H9 (cell line): ENCODE measurements at regions not wholly inside any gene's neighbourhood (a gene's known extent, or its start where the extent isn't known, plus 50 kb on each side); places are given as distances from the start of the nearest gene placed in this dataset.

ENCODE experiments used
- DNase-seq: peaks from one replicate; pipeline ENCODE4 v3.0.0-alpha.2; 2017
- H2AFZ ChIP-seq: one replicate; pipeline ENCODE4 v1.6.1; 2013; ENCODE audit warnings: mild to moderate bottlenecking, low read length, control low read depth, moderate library complexity
- H2AK5ac ChIP-seq: 2 replicates; pipeline ENCODE4 v1.6.1; 2013; ENCODE audit warnings: low read length, control low read depth, mixed read lengths; ENCODE audit not compliant: insufficient read length
- H2BK120ac ChIP-seq: one replicate; pipeline ENCODE4 v1.6.1; 2013; ENCODE audit warnings: low read depth, mild to moderate bottlenecking, low read length, control low read depth, inconsistent platforms; ENCODE audit not compliant: poor library complexity, severe bottlenecking
- H2BK12ac ChIP-seq: 2 replicates; pipeline ENCODE4 v1.6.1; 2013; ENCODE audit warnings: low read length, control low read depth, mixed read lengths, low read depth; ENCODE audit not compliant: insufficient read length
- H2BK15ac ChIP-seq: 2 replicates; pipeline ENCODE4 v1.6.1; 2013; ENCODE audit warnings: low read depth, low read length, control low read depth
- H2BK20ac ChIP-seq: one replicate; pipeline ENCODE4 v1.6.1; 2013; ENCODE audit warnings: low read depth, mild to moderate bottlenecking, low read length, control low read depth, inconsistent platforms; ENCODE audit not compliant: poor library complexity, severe bottlenecking
- H2BK5ac ChIP-seq: 2 replicates; pipeline ENCODE4 v1.6.1; 2013; ENCODE audit warnings: low read length, control low read depth, mixed read lengths; ENCODE audit not compliant: insufficient read length
- H3K14ac ChIP-seq: 2 replicates; pipeline ENCODE4 v1.6.1; 2013; ENCODE audit warnings: low read length, control low read depth; ENCODE audit not compliant: insufficient read depth
- H3K18ac ChIP-seq: 2 replicates; pipeline ENCODE4 v1.6.1; 2013; ENCODE audit warnings: low read depth, mild to moderate bottlenecking, mixed read lengths, low read length, control low read depth; ENCODE audit not compliant: insufficient read length
- H3K23ac ChIP-seq: 2 replicates; pipeline ENCODE4 v1.6.1; 2013; ENCODE audit warnings: low read length, control low read depth, mixed read lengths, low read depth; ENCODE audit not compliant: insufficient read length
- H3K23me2 ChIP-seq: 2 replicates; pipeline ENCODE4 v1.6.1; 2013; ENCODE audit warnings: low read depth, mild to moderate bottlenecking, mixed read lengths, low read length, control low read depth; ENCODE audit not compliant: insufficient read length, poor library complexity, severe bottlenecking
- H3K27ac ChIP-seq: 2 replicates; pipeline ENCODE4 v1.5.1; 2013; ENCODE audit warnings: low read length, control low read depth, mixed read lengths, low read depth; ENCODE audit not compliant: insufficient read length
- H3K27me3 ChIP-seq: 2 replicates; pipeline ENCODE4 v1.6.1; 2013; ENCODE audit warnings: low read length, control low read depth, inconsistent platforms; ENCODE audit not compliant: insufficient read depth
- H3K4ac ChIP-seq: 2 replicates; pipeline ENCODE4 v1.6.1; 2013; ENCODE audit warnings: low read depth, mild to moderate bottlenecking, control low read depth, inconsistent platforms, low read length, moderate library complexity
- H3K4me1 ChIP-seq: 2 replicates; pipeline ENCODE4 v1.6.1; 2013; ENCODE audit warnings: low read length, control low read depth, inconsistent platforms; ENCODE audit not compliant: insufficient read depth
- H3K4me2 ChIP-seq: 2 replicates; pipeline ENCODE4 v1.6.1; 2013; ENCODE audit warnings: low read length, control low read depth, mixed read lengths; ENCODE audit not compliant: insufficient read length, insufficient read depth
- H3K56ac ChIP-seq: 2 replicates; pipeline ENCODE4 v1.6.1; 2013; ENCODE audit warnings: low read depth, mild to moderate bottlenecking, mixed read lengths, low read length, control low read depth; ENCODE audit not compliant: insufficient read length
- H3K79me1 ChIP-seq: 2 replicates; pipeline ENCODE4 v1.6.1; 2013; ENCODE audit warnings: low read depth, mild to moderate bottlenecking, moderate library complexity, low read length, control low read depth, inconsistent platforms; ENCODE audit not compliant: insufficient read depth, poor library complexity, severe bottlenecking
- H3K79me2 ChIP-seq: 2 replicates; pipeline ENCODE4 v1.6.1; 2013; ENCODE audit warnings: low read length, control low read depth, inconsistent platforms; ENCODE audit not compliant: insufficient read depth
- H3K9ac ChIP-seq: 2 replicates; pipeline ENCODE4 v1.6.1; 2013; ENCODE audit warnings: low read length, control low read depth, mixed read lengths; ENCODE audit not compliant: insufficient read length; ENCODE audit errors: extremely low read depth
- H3K9me3 ChIP-seq: one replicate; pipeline ENCODE4 v1.6.1; 2013; ENCODE audit warnings: low read depth, low read length, inconsistent platforms; ENCODE audit not compliant: control insufficient read depth
- H3T11ph ChIP-seq: one replicate; pipeline ENCODE4 v1.6.1; 2013; ENCODE audit warnings: mild to moderate bottlenecking, low read length, control low read depth, inconsistent platforms
- H4K20me1 ChIP-seq: one replicate; pipeline ENCODE4 v1.6.1; 2013; ENCODE audit not compliant: control insufficient read depth, insufficient read length, insufficient read depth
- H4K5ac ChIP-seq: 2 replicates; pipeline ENCODE4 v1.6.1; 2013; ENCODE audit warnings: low read depth, mild to moderate bottlenecking, mixed read lengths, low read length, control low read depth; ENCODE audit not compliant: insufficient read length
- H4K8ac ChIP-seq: replicated peaks from 2 replicates; pipeline ENCODE4 v1.6.1; 2013; ENCODE audit warnings: low read length, control low read depth, mixed read lengths, low read depth; ENCODE audit not compliant: insufficient read length
- H4K91ac ChIP-seq: 2 replicates; pipeline ENCODE4 v1.6.1; 2013; ENCODE audit warnings: low read depth, mild to moderate bottlenecking, moderate library complexity, mixed read lengths, low read length, control low read depth; ENCODE audit not compliant: insufficient read length
- H3K27ac Mint-ChIP-seq, 3 experiments: 2 replicates in 2 of 3; 3 replicates in 1 of 3; pipeline ENCODE4 v1.8.0; 2020 to 2021; ENCODE audit warnings: mixed read lengths in 3 of 3, mild to moderate bottlenecking in 1 of 3, moderate library complexity in 1 of 3
- H3K27me3 Mint-ChIP-seq: 2 replicates; pipeline ENCODE4 v1.8.0; 2021; ENCODE audit warnings: low read depth, mild to moderate bottlenecking, moderate library complexity, mixed read lengths
- H3K36me3 Mint-ChIP-seq, 3 experiments: 2 replicates in 2 of 3; 3 replicates in 1 of 3; pipeline ENCODE4 v1.8.0; 2020 to 2021; ENCODE audit warnings: low read depth in 3 of 3, mixed read lengths in 3 of 3; ENCODE audit not compliant: insufficient read depth in 1 of 3
- H3K4me1 Mint-ChIP-seq, 2 experiments: 2 replicates each; pipeline ENCODE4 v1.8.0; 2020; ENCODE audit warnings: mixed read lengths in 2 of 2
- H3K4me3 Mint-ChIP-seq, 2 experiments: 2 replicates in 1 of 2; 3 replicates in 1 of 2; pipeline ENCODE4 v1.8.0; 2020 to 2021; ENCODE audit warnings: mild to moderate bottlenecking in 2 of 2, mixed read lengths in 2 of 2, moderate library complexity in 1 of 2
- H3K9me3 Mint-ChIP-seq, 2 experiments: 2 replicates in 1 of 2; 3 replicates in 1 of 2; pipeline ENCODE4 v1.8.0; 2020; ENCODE audit warnings: mild to moderate bottlenecking in 2 of 2, mixed read lengths in 2 of 2, moderate library complexity in 1 of 2
- CTCF ChIP-seq: fragments of 200-600 bp; sonication (generic); conservative IDR thresholded peaks from 3 replicates; pipeline ENCODE4 v1.8.0; 2021; ENCODE audit warnings: antibody characterized with exemption, mild to moderate bottlenecking
- WGBS: extraction: QIAGEN DNeasy Blood & Tissue Kit; methylation state at CpG from one replicate; pipeline ENCODE4 v1.1.7; 2013; ENCODE audit warnings: missing lambda C conversion rate, low lambda C conversion rate, mixed read lengths; ENCODE audit not compliant: insufficient read length; ENCODE audit errors: extremely low coverage; 5-methylcytosine and 5-hydroxymethylcytosine counted together

DNA sequence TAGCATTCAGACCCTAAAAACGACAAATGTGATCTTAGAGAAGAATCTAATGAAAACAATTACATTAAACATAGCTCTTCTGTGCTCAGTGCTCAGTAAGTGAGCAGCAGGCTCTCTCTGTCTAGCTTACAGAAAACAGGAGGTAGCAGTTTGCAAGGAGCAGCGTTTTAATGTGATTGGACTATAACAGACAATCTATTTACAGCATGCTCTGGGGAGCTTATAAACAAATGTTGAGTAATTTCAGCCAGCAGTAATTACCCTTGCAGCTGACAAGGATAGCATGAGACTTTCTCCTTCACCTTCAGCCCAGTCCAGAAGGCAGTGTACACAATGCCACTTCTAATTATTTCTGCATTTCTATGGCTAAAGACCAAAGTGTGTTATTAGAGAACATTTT, 270.4 kb downstream of the FIGN start:
- Histone ChIP-seq H4K8ac (no peak overlapping the region), H3K23me2 (no peaks in the 10 kb centered on the region), H4K20me1 (no peaks in the 10 kb centered on the region), H3K56ac (no peak overlapping the region), H3K27ac (no peak overlapping the region), H3K4me2 (no peak overlapping the region), H2BK5ac (no peak overlapping the region), H2BK20ac (no peak overlapping the region), H2BK15ac (no peak overlapping the region), H3K18ac (no peak overlapping the region), H3K4ac (no peak overlapping the region), H2BK120ac (no peak overlapping the region), H2AK5ac (no peak overlapping the region), H3K79me2 (no peaks in the 10 kb centered on the region), H3K23ac (no peak overlapping the region), H4K5ac (no peak overlapping the region), H3K79me1 (no peaks in the 10 kb centered on the region), H2AFZ (no peak overlapping the region), H2BK12ac (no peak overlapping the region), H3K9me3 (no peaks in the 10 kb centered on the region), H3K9ac (no peak overlapping the region), H3K14ac (no peak overlapping the region), H3K4me1 (peaks cover 3% of the 10 kb centered on the region; the same call in 1 of the 2 replicates), H4K91ac (no peak overlapping the region), H3T11ph (no peak overlapping the region), H3K27me3 (no peaks in the 10 kb centered on the region)
- WGBS = no CpG with 5 or more reads among the region's 2 CpGs
- no peak for TF ChIP-seq CTCF
- H3K4me3 Mint-ChIP-seq = no peak overlapping the region
- H3K4me1 Mint-ChIP-seq = peaks cover 7 to 12% of the 10 kb centered on the region in 2 experiments
- H3K27ac Mint-ChIP-seq = no peak overlapping the region
- no peaks in the 10 kb centered on the region for H3K9me3 Mint-ChIP-seq
- no peaks in the 10 kb centered on the region for H3K36me3 Mint-ChIP-seq
- no peak for DNase-seq
- no peaks in the 10 kb centered on the region for H3K27me3 Mint-ChIP-seq
